ENCODE measurements at regions not wholly inside any gene's neighbourhood (a gene's known extent, or its start where the extent isn't known, plus 50 kb on each side); places are given as distances from the start of the nearest gene placed in this dataset.
A peak's percentile ranks its signal among the peaks of the same experiment; 100 is the strongest.

GRCh38 chr3:102092617-102093466 is 243.5 kb downstream of the NFKBIZ start:
- Mint-ChIP-seq H3K4me3 (no peak overlapping the region), H3K9me3 (ENCODE audit: insufficient read depth) (no peaks in the 10 kb centered on the region), H3K27ac (peak overlapping the region; percentile 8), H3K27me3 (no peaks in the 10 kb centered on the region), H3K4me1 (peaks cover 4% of the 10 kb centered on the region)
- H4K20me1 ChIP-seq (ENCODE audit: control insufficient read depth, insufficient read depth, low read length, poor library complexity, severe bottlenecking), result no peaks in the 10 kb centered on the region
- H3K27ac ChIP-seq (ENCODE audit: low read length in 2 of 2), result no peak overlapping the region
- CTCF ChIA-PET, result interaction anchor here (1.3 to 1.6 kb wide), 2 partner anchors 15 to 136 kb away, joined by 3 read pairs; no protein-coding TSS in a partner anchor
- no peaks in the 10 kb centered on the region for H3K27me3 ChIP-seq (replicated peaks in 1 of 4; ENCODE audit: control extremely low read depth in 1 of 4, control insufficient read depth in 3 of 4, insufficient read depth in 4 of 4, low read length in 3 of 4)
- H3K4me3 ChIP-seq (ENCODE audit: control extremely low read depth in 1 of 5, extremely low read depth in 1 of 5, insufficient read depth in 1 of 5, low read depth in 2 of 5, low read length in 4 of 5), result no peak overlapping the region
- no peaks in the 10 kb centered on the region for H3K36me3 ChIP-seq (replicated peaks in 1 of 2; ENCODE audit: control extremely low read depth in 1 of 2, control insufficient read depth in 1 of 2, extremely low read depth in 1 of 2, insufficient read depth in 2 of 2, low read length in 1 of 2)
- no peak for TF ChIP-seq EZH2 (IDR thresholded peaks at IDR 0.05; ENCODE audit: borderline replicate concordance, insufficient read depth, low read depth, low read length, poor library complexity, severe bottlenecking)
- H3K9me3 ChIP-seq (ENCODE audit: control extremely low read depth in 1 of 3, control insufficient read depth in 2 of 3, insufficient read depth in 1 of 3, low read length in 2 of 3), result peaks cover 0 to 1% (median 0%) of the 10 kb centered on the region in 3 donors
- H3K79me2 ChIP-seq (ENCODE audit: control insufficient read depth, insufficient read depth, low read length), result no peaks in the 10 kb centered on the region
- intact Hi-C loops (cut with micrococcal nuclease), result no loop called here
- H2AFZ ChIP-seq (ENCODE audit: insufficient read depth, low read depth, low read length, poor library complexity, severe bottlenecking), result no peak overlapping the region
- WGBS (ENCODE audit: insufficient coverage), result 63% methylated on average over 1 of the region's 5 CpGs
- no peaks in the 10 kb centered on the region for H3K4me1 ChIP-seq (ENCODE audit: control insufficient read depth in 2 of 2, insufficient read depth in 2 of 2, low read length in 2 of 2)
- no peak overlapping the region for H3K9ac ChIP-seq (ENCODE audit: low read length)
- no peak for DNase-seq
- no peak overlapping the region for H3K4me2 ChIP-seq (replicated peaks; ENCODE audit: low read depth, low read length, poor library complexity, severe bottlenecking)
- no peak for ATAC-seq (ENCODE audit: low read depth)
- POLR2A ChIA-PET, result no interaction called here

- ATAC-seq (ENCODE audit: low read depth) (no peak), DNase-seq (no peak)
- no peak overlapping the region for H3K4me3 Mint-ChIP-seq
- H3K27me3 ChIP-seq (replicated peaks in 1 of 4; ENCODE audit: control extremely low read depth in 1 of 4, control insufficient read depth in 3 of 4, insufficient read depth in 4 of 4, low read length in 3 of 4), result no peaks in the 10 kb centered on the region
- no peaks in the 10 kb centered on the region for H3K4me1 ChIP-seq (ENCODE audit: control insufficient read depth in 2 of 2, insufficient read depth in 2 of 2, low read length in 2 of 2)
- no peak overlapping the region for H3K27ac Mint-ChIP-seq
- ChIA-PET POLR2A (no interaction called here), CTCF (interaction anchor here (0.6 kb wide), 1 partner anchor 87 kb away, joined by 3 read pairs; no protein-coding TSS in a partner anchor)
- H3K27ac ChIP-seq (ENCODE audit: low read length in 2 of 2), result no peak overlapping the region
- intact Hi-C loops (cut with micrococcal nuclease), result no loop called here
- H3K4me3 ChIP-seq (ENCODE audit: control extremely low read depth in 1 of 5, extremely low read depth in 1 of 5, insufficient read depth in 1 of 5, low read depth in 2 of 5, low read length in 4 of 5), result no peak overlapping the region
- TF ChIP-seq EZH2 (IDR thresholded peaks at IDR 0.05; ENCODE audit: borderline replicate concordance, insufficient read depth, low read depth, low read length, poor library complexity, severe bottlenecking) (no peak), CTCF (IDR thresholded peaks at IDR 0.05) (no peak)
- no peak overlapping the region for H2AFZ ChIP-seq (ENCODE audit: insufficient read depth, low read depth, low read length, poor library complexity, severe bottlenecking)
- no peak overlapping the region for H3K4me2 ChIP-seq (replicated peaks; ENCODE audit: low read depth, low read length, poor library complexity, severe bottlenecking)
- no peaks in the 10 kb centered on the region for H4K20me1 ChIP-seq (ENCODE audit: control insufficient read depth, insufficient read depth, low read length, poor library complexity, severe bottlenecking)
- peaks cover 0 to 1% (median 0%) of the 10 kb centered on the region in 3 donors for H3K9me3 ChIP-seq (ENCODE audit: control extremely low read depth in 1 of 3, control insufficient read depth in 2 of 3, insufficient read depth in 1 of 3, low read length in 2 of 3)
- no peak overlapping the region for H3K9ac ChIP-seq (ENCODE audit: low read length)
- H3K4me1 Mint-ChIP-seq, result peaks cover 4% of the 10 kb centered on the region
- H3K79me2 ChIP-seq (ENCODE audit: control insufficient read depth, insufficient read depth, low read length), result no peaks in the 10 kb centered on the region
- no peaks in the 10 kb centered on the region for H3K9me3 Mint-ChIP-seq (ENCODE audit: insufficient read depth)
- H3K27me3 Mint-ChIP-seq, result no peaks in the 10 kb centered on the region
- no peaks in the 10 kb centered on the region for H3K36me3 ChIP-seq (replicated peaks in 1 of 2; ENCODE audit: control extremely low read depth in 1 of 2, control insufficient read depth in 1 of 2, extremely low read depth in 1 of 2, insufficient read depth in 2 of 2, low read length in 1 of 2)
Observed at GRCh38 chr3:102094506-102094905, 245.2 kb downstream of the NFKBIZ start.

All from B cell (primary cell).